ENCODE measurements at regions not wholly inside any gene's neighbourhood (a gene's known extent, or its start where the extent isn't known, plus 50 kb on each side); places are given as distances from the start of the nearest gene placed in this dataset.
A peak's percentile ranks its signal among the peaks of the same experiment; 100 is the strongest.

- Histone ChIP-seq H3K27me3 (ENCODE audit: insufficient read depth, low read length, poor library complexity, severe bottlenecking) (no peaks in the 10 kb centered on the region), H3K4me2 (ENCODE audit: low read depth, low read length, poor library complexity, severe bottlenecking) (no peak overlapping the region), H3K9ac (ENCODE audit: low read depth, low read length, poor library complexity, severe bottlenecking) (no peak overlapping the region), H3K9me3 (ENCODE audit: insufficient read depth, low read depth, low read length) (no peaks in the 10 kb centered on the region), H4K20me1 (ENCODE audit: insufficient read depth, low read length, poor library complexity, severe bottlenecking) (no peaks in the 10 kb centered on the region), H3K4me3 (ENCODE audit: low read length, poor library complexity, severe bottlenecking) (no peak overlapping the region), H3K4me1 (ENCODE audit: insufficient read depth, low read length, poor library complexity, severe bottlenecking) (no peaks in the 10 kb centered on the region), H3K9me2 (replicated peaks; ENCODE audit: low read depth, low read length) (no peaks in the 10 kb centered on the region), H3F3A (ENCODE audit: low read depth) (no peaks in the 10 kb centered on the region), H3K36me3 (ENCODE audit: insufficient read depth, low read length) (no peaks in the 10 kb centered on the region), H3K79me2 (ENCODE audit: insufficient read depth, low read length) (no peaks in the 10 kb centered on the region), H2AFZ (ENCODE audit: low read length) (no peak overlapping the region)
- no peak for TF ChIP-seq EZH2phosphoT487 (IDR thresholded peaks at IDR 0.05; ENCODE audit: borderline replicate concordance)
- no peak for TF ChIP-seq CTCF (conservative IDR thresholded peaks at IDR 0.05; ENCODE audit: low read length)
Observed at GRCh38 chr6:8191629-8192028, 89.3 kb upstream of the EEF1E1 start.

- Histone ChIP-seq H3K27me3 (ENCODE audit: insufficient read depth, low read length, poor library complexity, severe bottlenecking) (no peaks in the 10 kb centered on the region), H3K4me1 (ENCODE audit: insufficient read depth, low read length, poor library complexity, severe bottlenecking) (peaks cover 13% of the 10 kb centered on the region), H3K9me3 (ENCODE audit: insufficient read depth, low read depth, low read length) (no peaks in the 10 kb centered on the region), H3K9ac (ENCODE audit: low read depth, low read length, poor library complexity, severe bottlenecking) (no peak overlapping the region), H3F3A (ENCODE audit: low read depth) (no peaks in the 10 kb centered on the region), H3K4me3 (ENCODE audit: low read length, poor library complexity, severe bottlenecking) (no peak overlapping the region), H3K4me2 (ENCODE audit: low read depth, low read length, poor library complexity, severe bottlenecking) (no peak overlapping the region), H4K20me1 (ENCODE audit: insufficient read depth, low read length, poor library complexity, severe bottlenecking) (no peaks in the 10 kb centered on the region), H3K36me3 (ENCODE audit: insufficient read depth, low read length) (no peaks in the 10 kb centered on the region), H2AFZ (ENCODE audit: low read length) (no peak overlapping the region), H3K9me2 (replicated peaks; ENCODE audit: low read depth, low read length) (no peaks in the 10 kb centered on the region), H3K79me2 (ENCODE audit: insufficient read depth, low read length) (no peaks in the 10 kb centered on the region)
- TF ChIP-seq EZH2phosphoT487 (IDR thresholded peaks at IDR 0.05; ENCODE audit: borderline replicate concordance) (no peak), CTCF (conservative IDR thresholded peaks at IDR 0.05; ENCODE audit: low read length) (no peak)
Observed at GRCh38 chr6:8187209-8187608, 84.9 kb upstream of the EEF1E1 start.

DNA sequence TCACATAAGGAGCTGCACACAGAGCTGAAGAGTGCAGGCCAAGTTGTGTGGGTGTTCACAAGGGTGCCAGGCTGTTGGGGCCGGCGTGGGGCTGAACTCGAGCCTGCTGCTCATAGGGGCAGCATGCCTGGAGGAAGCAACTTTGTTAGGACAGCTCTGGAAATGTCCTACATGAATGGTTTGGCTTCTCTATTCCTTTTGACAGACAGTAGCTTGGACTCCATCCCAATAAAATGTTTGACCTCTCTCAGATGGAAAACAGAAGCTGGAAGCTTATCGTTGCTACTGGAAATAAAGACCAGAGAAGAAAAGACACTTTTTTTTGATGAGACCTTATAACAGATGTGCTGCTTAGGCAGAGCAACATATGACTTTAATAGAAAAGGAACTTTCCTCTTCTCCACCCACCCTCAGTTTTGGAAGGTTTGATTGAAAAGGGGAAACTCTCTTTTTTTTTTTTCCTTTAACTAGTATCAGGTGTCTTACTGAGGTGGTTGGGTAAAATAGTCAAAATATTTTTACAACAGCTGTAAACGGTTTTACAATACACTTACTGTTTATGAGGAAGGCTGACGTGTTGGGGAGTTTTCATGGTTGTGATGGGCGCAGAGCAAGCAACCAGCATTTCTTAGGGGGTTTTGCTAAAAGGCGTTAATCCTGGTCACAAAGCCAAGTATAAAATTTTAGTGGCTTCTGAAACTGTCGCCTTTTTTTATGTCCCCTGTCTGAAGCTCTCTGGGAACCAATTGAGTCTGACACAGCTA is 80.7 kb upstream of the EEF1E1 start:
- Histone ChIP-seq H2AFZ (ENCODE audit: low read length) (peak overlapping the region; percentile 5), H3F3A (ENCODE audit: low read depth) (no peaks in the 10 kb centered on the region)

More for the DNA sequence above, 80.7 kb upstream of the EEF1E1 start:
- Histone ChIP-seq H3K4me2 (ENCODE audit: low read depth, low read length, poor library complexity, severe bottlenecking) (peak overlapping the region; percentile 48), H3K4me3 (ENCODE audit: low read length, poor library complexity, severe bottlenecking) (peak overlapping the region; percentile 11), H3K79me2 (ENCODE audit: insufficient read depth, low read length) (no peaks in the 10 kb centered on the region), H4K20me1 (ENCODE audit: insufficient read depth, low read length, poor library complexity, severe bottlenecking) (no peaks in the 10 kb centered on the region), H3K9ac (ENCODE audit: low read depth, low read length, poor library complexity, severe bottlenecking) (peak overlapping the region; percentile 21), H3K4me1 (ENCODE audit: insufficient read depth, low read length, poor library complexity, severe bottlenecking) (peaks cover 27% of the 10 kb centered on the region), H3K9me2 (replicated peaks; ENCODE audit: low read depth, low read length) (no peaks in the 10 kb centered on the region), H3K9me3 (ENCODE audit: insufficient read depth, low read depth, low read length) (no peaks in the 10 kb centered on the region), H3K36me3 (ENCODE audit: insufficient read depth, low read length) (no peaks in the 10 kb centered on the region), H3K27me3 (ENCODE audit: insufficient read depth, low read length, poor library complexity, severe bottlenecking) (no peaks in the 10 kb centered on the region)
- TF ChIP-seq EZH2phosphoT487 (IDR thresholded peaks at IDR 0.05; ENCODE audit: borderline replicate concordance): no peak
- no peak for TF ChIP-seq CTCF (conservative IDR thresholded peaks at IDR 0.05; ENCODE audit: low read length)
